H9 (cell line): ENCODE measurements at regions not wholly inside any gene's neighbourhood (a gene's known extent, or its start where the extent isn't known, plus 50 kb on each side); places are given as distances from the start of the nearest gene placed in this dataset.

Source experiments
- DNase-seq: peaks from one replicate; pipeline ENCODE4 v3.0.0-alpha.2; 2017
- H2AFZ ChIP-seq: one replicate; pipeline ENCODE4 v1.6.1; 2013; ENCODE audit warnings: mild to moderate bottlenecking, low read length, control low read depth, moderate library complexity
- H2AK5ac ChIP-seq: 2 replicates; pipeline ENCODE4 v1.6.1; 2013; ENCODE audit warnings: low read length, control low read depth, mixed read lengths; ENCODE audit not compliant: insufficient read length
- H2BK120ac ChIP-seq: one replicate; pipeline ENCODE4 v1.6.1; 2013; ENCODE audit warnings: low read depth, mild to moderate bottlenecking, low read length, control low read depth, inconsistent platforms; ENCODE audit not compliant: poor library complexity, severe bottlenecking
- H2BK12ac ChIP-seq: 2 replicates; pipeline ENCODE4 v1.6.1; 2013; ENCODE audit warnings: low read length, control low read depth, mixed read lengths, low read depth; ENCODE audit not compliant: insufficient read length
- H2BK15ac ChIP-seq: 2 replicates; pipeline ENCODE4 v1.6.1; 2013; ENCODE audit warnings: low read depth, low read length, control low read depth
- H2BK20ac ChIP-seq: one replicate; pipeline ENCODE4 v1.6.1; 2013; ENCODE audit warnings: low read depth, mild to moderate bottlenecking, low read length, control low read depth, inconsistent platforms; ENCODE audit not compliant: poor library complexity, severe bottlenecking
- H2BK5ac ChIP-seq: 2 replicates; pipeline ENCODE4 v1.6.1; 2013; ENCODE audit warnings: low read length, control low read depth, mixed read lengths; ENCODE audit not compliant: insufficient read length
- H3K14ac ChIP-seq: 2 replicates; pipeline ENCODE4 v1.6.1; 2013; ENCODE audit warnings: low read length, control low read depth; ENCODE audit not compliant: insufficient read depth
- H3K18ac ChIP-seq: 2 replicates; pipeline ENCODE4 v1.6.1; 2013; ENCODE audit warnings: low read depth, mild to moderate bottlenecking, mixed read lengths, low read length, control low read depth; ENCODE audit not compliant: insufficient read length
- H3K23ac ChIP-seq: 2 replicates; pipeline ENCODE4 v1.6.1; 2013; ENCODE audit warnings: low read length, control low read depth, mixed read lengths, low read depth; ENCODE audit not compliant: insufficient read length
- H3K23me2 ChIP-seq: 2 replicates; pipeline ENCODE4 v1.6.1; 2013; ENCODE audit warnings: low read depth, mild to moderate bottlenecking, mixed read lengths, low read length, control low read depth; ENCODE audit not compliant: insufficient read length, poor library complexity, severe bottlenecking
- H3K27ac ChIP-seq: 2 replicates; pipeline ENCODE4 v1.5.1; 2013; ENCODE audit warnings: low read length, control low read depth, mixed read lengths, low read depth; ENCODE audit not compliant: insufficient read length
- H3K27me3 ChIP-seq: 2 replicates; pipeline ENCODE4 v1.6.1; 2013; ENCODE audit warnings: low read length, control low read depth, inconsistent platforms; ENCODE audit not compliant: insufficient read depth
- H3K4ac ChIP-seq: 2 replicates; pipeline ENCODE4 v1.6.1; 2013; ENCODE audit warnings: low read depth, mild to moderate bottlenecking, control low read depth, inconsistent platforms, low read length, moderate library complexity
- H3K4me1 ChIP-seq: 2 replicates; pipeline ENCODE4 v1.6.1; 2013; ENCODE audit warnings: low read length, control low read depth, inconsistent platforms; ENCODE audit not compliant: insufficient read depth
- H3K4me2 ChIP-seq: 2 replicates; pipeline ENCODE4 v1.6.1; 2013; ENCODE audit warnings: low read length, control low read depth, mixed read lengths; ENCODE audit not compliant: insufficient read length, insufficient read depth
- H3K56ac ChIP-seq: 2 replicates; pipeline ENCODE4 v1.6.1; 2013; ENCODE audit warnings: low read depth, mild to moderate bottlenecking, mixed read lengths, low read length, control low read depth; ENCODE audit not compliant: insufficient read length
- H3K79me1 ChIP-seq: 2 replicates; pipeline ENCODE4 v1.6.1; 2013; ENCODE audit warnings: low read depth, mild to moderate bottlenecking, moderate library complexity, low read length, control low read depth, inconsistent platforms; ENCODE audit not compliant: insufficient read depth, poor library complexity, severe bottlenecking
- H3K79me2 ChIP-seq: 2 replicates; pipeline ENCODE4 v1.6.1; 2013; ENCODE audit warnings: low read length, control low read depth, inconsistent platforms; ENCODE audit not compliant: insufficient read depth
- H3K9ac ChIP-seq: 2 replicates; pipeline ENCODE4 v1.6.1; 2013; ENCODE audit warnings: low read length, control low read depth, mixed read lengths; ENCODE audit not compliant: insufficient read length; ENCODE audit errors: extremely low read depth
- H3K9me3 ChIP-seq: one replicate; pipeline ENCODE4 v1.6.1; 2013; ENCODE audit warnings: low read depth, low read length, inconsistent platforms; ENCODE audit not compliant: control insufficient read depth
- H3T11ph ChIP-seq: one replicate; pipeline ENCODE4 v1.6.1; 2013; ENCODE audit warnings: mild to moderate bottlenecking, low read length, control low read depth, inconsistent platforms
- H4K20me1 ChIP-seq: one replicate; pipeline ENCODE4 v1.6.1; 2013; ENCODE audit not compliant: control insufficient read depth, insufficient read length, insufficient read depth
- H4K5ac ChIP-seq: 2 replicates; pipeline ENCODE4 v1.6.1; 2013; ENCODE audit warnings: low read depth, mild to moderate bottlenecking, mixed read lengths, low read length, control low read depth; ENCODE audit not compliant: insufficient read length
- H4K8ac ChIP-seq: replicated peaks from 2 replicates; pipeline ENCODE4 v1.6.1; 2013; ENCODE audit warnings: low read length, control low read depth, mixed read lengths, low read depth; ENCODE audit not compliant: insufficient read length
- H4K91ac ChIP-seq: 2 replicates; pipeline ENCODE4 v1.6.1; 2013; ENCODE audit warnings: low read depth, mild to moderate bottlenecking, moderate library complexity, mixed read lengths, low read length, control low read depth; ENCODE audit not compliant: insufficient read length
- H3K27ac Mint-ChIP-seq, 3 experiments: 2 replicates in 2 of 3; 3 replicates in 1 of 3; pipeline ENCODE4 v1.8.0; 2020 to 2021; ENCODE audit warnings: mixed read lengths in 3 of 3, mild to moderate bottlenecking in 1 of 3, moderate library complexity in 1 of 3
- H3K27me3 Mint-ChIP-seq: 2 replicates; pipeline ENCODE4 v1.8.0; 2021; ENCODE audit warnings: low read depth, mild to moderate bottlenecking, moderate library complexity, mixed read lengths
- H3K36me3 Mint-ChIP-seq, 3 experiments: 2 replicates in 2 of 3; 3 replicates in 1 of 3; pipeline ENCODE4 v1.8.0; 2020 to 2021; ENCODE audit warnings: low read depth in 3 of 3, mixed read lengths in 3 of 3; ENCODE audit not compliant: insufficient read depth in 1 of 3
- H3K4me1 Mint-ChIP-seq, 2 experiments: 2 replicates each; pipeline ENCODE4 v1.8.0; 2020; ENCODE audit warnings: mixed read lengths in 2 of 2
- H3K4me3 Mint-ChIP-seq, 2 experiments: 2 replicates in 1 of 2; 3 replicates in 1 of 2; pipeline ENCODE4 v1.8.0; 2020 to 2021; ENCODE audit warnings: mild to moderate bottlenecking in 2 of 2, mixed read lengths in 2 of 2, moderate library complexity in 1 of 2
- H3K9me3 Mint-ChIP-seq, 2 experiments: 2 replicates in 1 of 2; 3 replicates in 1 of 2; pipeline ENCODE4 v1.8.0; 2020; ENCODE audit warnings: mild to moderate bottlenecking in 2 of 2, mixed read lengths in 2 of 2, moderate library complexity in 1 of 2
- CTCF ChIP-seq: fragments of 200-600 bp; sonication (generic); conservative IDR thresholded peaks from 3 replicates; pipeline ENCODE4 v1.8.0; 2021; ENCODE audit warnings: antibody characterized with exemption, mild to moderate bottlenecking
- WGBS: extraction: QIAGEN DNeasy Blood & Tissue Kit; methylation state at CpG from one replicate; pipeline ENCODE4 v1.1.7; 2013; ENCODE audit warnings: missing lambda C conversion rate, low lambda C conversion rate, mixed read lengths; ENCODE audit not compliant: insufficient read length; ENCODE audit errors: extremely low coverage; 5-methylcytosine and 5-hydroxymethylcytosine counted together

- Mint-ChIP-seq H3K4me1 (peaks cover 3 to 4% of the 10 kb centered on the region in 2 experiments; a peak in 3 of 4 replicates), H3K27me3 (no peaks in the 10 kb centered on the region), H3K27ac (peak overlapping the region in 1 of 3 experiments; percentile 43; a peak in 1 of 7 replicates), H3K4me3 (no peak overlapping the region), H3K36me3 (peaks cover 0 to 9% (median 5%) of the 10 kb centered on the region in 3 experiments; a peak in 4 of 7 replicates), H3K9me3 (peaks cover 8 to 9% of the 10 kb centered on the region in 2 experiments)
- no peaks in the 10 kb centered on the region for H3K4me1 ChIP-seq
- H2BK20ac ChIP-seq: no peak overlapping the region
- no peak overlapping the region for H3K4me2 ChIP-seq
- no peak overlapping the region for H3K27ac ChIP-seq
- H3K9me3 ChIP-seq: no peaks in the 10 kb centered on the region
- no peak overlapping the region for H2BK5ac ChIP-seq
- no peak overlapping the region for H3K14ac ChIP-seq
- H2AK5ac ChIP-seq: no peak overlapping the region
- H3K23me2 ChIP-seq: no peaks in the 10 kb centered on the region
- H3K27me3 ChIP-seq: no peaks in the 10 kb centered on the region
- no peaks in the 10 kb centered on the region for H3K79me1 ChIP-seq
- no peak overlapping the region for H4K91ac ChIP-seq
- H3K9ac ChIP-seq: no peak overlapping the region
- no peaks in the 10 kb centered on the region for H4K20me1 ChIP-seq
- H3K56ac ChIP-seq: no peak overlapping the region
- H3K23ac ChIP-seq: no peak overlapping the region
- no peak overlapping the region for H2BK120ac ChIP-seq
- no peak overlapping the region for H4K5ac ChIP-seq
- H2AFZ ChIP-seq: no peak overlapping the region
- no peak overlapping the region for H4K8ac ChIP-seq
- H3K18ac ChIP-seq: no peak overlapping the region
- H3K4ac ChIP-seq: no peak overlapping the region
- DNase-seq: no peak
- H2BK15ac ChIP-seq: no peak overlapping the region
- no peak for TF ChIP-seq CTCF
- no peak overlapping the region for H3T11ph ChIP-seq
- H2BK12ac ChIP-seq: no peak overlapping the region
- whole genome bisulfite sequencing: no CpG with 5 or more reads among the region's 1 CpG
- no peaks in the 10 kb centered on the region for H3K79me2 ChIP-seq
Measured at GRCh38 chr3:174681784-174682183, 177.3 kb upstream of the NAALADL2 start.
